ENCODE measurements at regions not wholly inside any gene's neighbourhood (a gene's known extent, or its start where the extent isn't known, plus 50 kb on each side); places are given as distances from the start of the nearest gene placed in this dataset.

DNA sequence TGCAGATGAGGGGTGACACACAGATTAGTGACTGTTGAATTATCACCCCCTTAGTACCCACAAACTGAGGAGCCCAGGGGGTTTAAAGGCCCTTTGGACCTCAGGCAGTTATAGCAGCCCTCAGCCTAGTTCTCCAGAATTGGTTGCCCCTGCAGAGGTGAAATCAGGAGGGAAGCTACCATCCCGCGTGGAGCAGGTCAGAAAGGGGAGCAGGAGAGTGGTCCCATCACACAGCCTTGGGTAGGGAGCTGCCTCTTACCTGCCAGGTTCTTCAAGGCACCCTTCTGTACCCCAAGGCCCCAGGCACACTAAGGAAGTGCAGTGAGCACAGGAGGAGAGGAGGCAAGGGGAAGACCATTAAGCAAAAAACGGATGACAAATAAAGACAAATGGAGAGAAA lies 121.2 kb upstream of the TNR start:
- no peak for DNase-seq

- no peak for DNase-seq
These were observed 120.8 kb upstream of the TNR start for GRCh38 chr1:175864183-175864582.

DNA sequence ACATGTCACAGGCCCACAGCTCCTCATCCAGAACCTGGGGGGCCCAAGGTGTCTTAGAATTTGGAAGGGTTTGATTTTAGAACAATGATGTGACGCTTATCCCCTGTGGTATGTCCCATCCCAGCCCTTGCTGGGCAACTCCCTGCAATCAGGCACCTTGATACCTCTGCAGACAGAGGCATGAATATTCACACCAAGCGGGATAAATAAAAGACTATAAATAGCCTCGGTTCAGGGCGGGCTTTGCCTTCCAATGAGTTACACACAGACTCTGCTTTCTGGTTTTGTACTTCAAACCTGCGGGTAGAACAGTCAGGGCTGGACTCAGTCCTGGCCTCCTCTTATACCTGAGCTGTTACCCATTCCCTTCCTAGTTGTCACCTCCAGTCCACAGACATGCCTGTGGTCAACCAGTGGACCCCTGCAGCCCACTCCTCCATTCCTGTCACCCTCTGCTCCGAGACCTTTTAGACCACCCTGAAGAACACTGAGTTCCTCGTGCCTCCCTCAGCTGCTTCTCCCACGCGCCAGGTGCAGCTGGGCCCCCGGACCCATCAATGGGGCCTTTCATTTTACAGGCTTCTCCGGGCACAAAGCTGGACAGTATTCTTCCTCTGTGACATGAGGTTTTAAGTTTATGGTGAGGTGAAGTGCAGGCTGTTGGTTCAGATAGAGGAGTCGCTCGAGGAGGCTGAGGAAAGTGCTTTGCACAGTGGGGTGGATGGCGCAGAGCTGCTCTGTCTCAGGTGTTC lies 120.1 kb upstream of the TNR start:
- DNase-seq = no peak

DNA sequence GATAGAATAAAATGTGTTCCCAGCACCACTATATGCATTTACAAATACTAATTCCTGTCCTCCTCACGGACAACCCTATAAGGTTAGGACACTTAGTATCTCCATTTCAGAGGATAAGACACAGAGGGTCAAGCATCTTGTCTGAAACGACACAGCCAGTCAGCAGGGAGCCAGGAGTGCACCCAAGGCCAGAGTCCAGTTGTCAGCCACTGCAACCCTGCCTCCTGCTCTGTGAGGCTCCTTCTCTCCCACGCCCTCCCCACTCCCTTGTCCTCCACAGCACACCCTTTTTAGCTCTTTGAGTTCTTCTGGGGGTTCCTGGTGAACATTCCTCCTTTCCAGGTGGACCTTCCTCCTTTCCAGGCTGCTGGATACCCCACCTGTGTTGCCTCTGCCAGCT lies 119.0 kb upstream of the TNR start:
- DNase-seq = no peak

DNA sequence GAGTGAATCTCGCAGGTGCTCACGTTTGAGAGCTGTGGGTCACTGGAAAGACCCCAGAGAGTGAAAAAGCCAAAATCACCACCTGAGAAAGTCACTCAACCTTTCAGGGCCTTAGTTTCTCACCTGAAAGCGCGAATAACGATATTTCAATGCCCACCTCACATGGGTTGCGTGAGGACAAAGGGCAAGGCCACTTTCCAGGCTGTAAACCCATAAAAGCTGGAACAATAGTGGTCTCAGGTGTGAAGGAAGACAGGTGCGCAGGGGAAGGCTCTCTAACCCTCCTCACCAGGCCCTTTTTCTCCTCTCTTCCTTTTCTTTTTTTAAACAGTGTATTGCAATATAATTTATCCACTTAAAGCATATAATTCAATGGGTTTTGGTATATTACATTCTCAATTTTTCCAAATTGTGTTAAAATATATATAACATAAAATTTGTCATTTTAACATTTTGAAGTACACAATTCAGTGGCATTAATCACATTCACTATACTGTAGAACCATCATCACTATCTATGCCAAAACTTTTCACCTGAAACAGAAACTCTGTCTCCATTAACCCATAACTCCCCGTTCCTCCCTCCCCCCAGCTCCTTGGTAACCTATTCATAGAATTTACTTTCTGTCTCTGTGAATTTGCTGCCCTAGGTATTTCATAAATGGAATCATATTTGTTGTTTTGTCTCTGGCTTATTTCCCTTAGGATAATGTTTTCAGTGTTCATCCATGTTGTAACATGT lies 118.4 kb upstream of the TNR start:
- DNase-seq = no peak

DNA sequence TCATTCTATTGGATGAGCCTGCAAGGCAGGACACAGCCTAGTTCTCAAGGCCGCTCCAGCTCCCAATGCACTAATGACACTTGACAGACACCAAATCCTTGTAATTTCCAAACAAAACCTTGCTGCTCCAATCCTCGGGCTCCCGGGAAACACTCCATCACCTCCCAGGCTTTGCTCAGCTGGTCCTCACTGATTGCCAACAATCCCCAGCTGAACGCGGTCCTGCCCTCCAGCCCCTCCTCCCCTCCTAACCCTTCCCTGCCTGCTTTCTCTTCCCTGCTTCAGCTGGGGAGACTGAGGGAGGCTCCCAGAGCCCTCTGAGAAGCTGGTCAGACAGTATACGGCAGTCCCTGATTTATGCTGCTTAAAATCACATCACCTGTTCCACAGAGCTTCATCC lies 114.4 kb upstream of the TNR start:
- no peak for DNase-seq

- no peak for DNase-seq
These were observed 110.3 kb upstream of the TNR start for GRCh38 chr1:175853681-175854080.

GRCh38 chr1:175851749-175852148 lies 108.4 kb upstream of the TNR start:
- DNase-seq = no peak

DNA sequence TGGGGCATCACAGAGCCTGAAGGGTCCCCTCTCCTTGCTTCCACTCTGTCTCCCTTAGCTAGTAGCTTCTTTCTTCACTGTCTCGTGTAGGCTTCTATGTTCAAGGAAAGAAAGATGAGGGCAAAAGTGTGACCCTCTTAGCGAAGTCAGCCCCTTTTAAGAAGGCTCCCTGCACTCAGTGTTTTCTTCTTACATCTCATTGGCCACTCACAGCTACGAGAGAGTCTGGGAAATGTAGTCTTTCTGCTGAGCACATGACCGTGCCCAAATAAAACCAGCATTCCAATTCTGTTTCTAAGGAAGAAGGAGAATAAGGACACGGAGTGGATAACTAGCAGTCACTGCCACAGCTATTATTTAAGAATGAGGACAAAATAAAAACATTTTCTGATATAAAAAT lies 104.9 kb upstream of the TNR start:
- DNase-seq = no peak

GRCh38 chr1:175845985-175846384 lies 102.6 kb upstream of the TNR start:
- DNase-seq = no peak

DNA sequence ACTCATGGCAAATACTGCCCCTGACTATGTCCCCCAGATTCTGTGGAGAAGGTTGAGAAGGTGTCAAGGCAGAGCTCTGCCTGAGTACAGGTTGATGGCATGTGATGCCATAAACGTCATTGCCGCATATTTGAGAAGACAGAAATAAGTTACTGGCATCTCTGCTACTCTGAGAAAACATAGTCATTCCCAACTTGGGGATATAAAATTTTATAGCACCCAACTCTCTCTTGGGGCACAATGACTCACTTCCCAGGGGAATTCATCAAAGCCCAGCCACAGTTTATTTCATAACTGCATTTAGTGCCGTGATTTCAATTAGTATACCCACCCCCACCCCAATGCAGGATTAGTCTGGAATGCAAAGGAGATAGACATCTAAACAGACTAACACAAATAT lies 101.9 kb upstream of the TNR start:
- no peak for DNase-seq

GRCh38 chr1:175844877-175845276 lies 101.5 kb upstream of the TNR start:
- no peak for DNase-seq

- DNase-seq = no peak
These were observed 99.2 kb upstream of the TNR start for GRCh38 chr1:175842550-175842949.

- DNase-seq = no peak
These were observed 98.4 kb upstream of the TNR start for GRCh38 chr1:175841738-175842187.

DNA sequence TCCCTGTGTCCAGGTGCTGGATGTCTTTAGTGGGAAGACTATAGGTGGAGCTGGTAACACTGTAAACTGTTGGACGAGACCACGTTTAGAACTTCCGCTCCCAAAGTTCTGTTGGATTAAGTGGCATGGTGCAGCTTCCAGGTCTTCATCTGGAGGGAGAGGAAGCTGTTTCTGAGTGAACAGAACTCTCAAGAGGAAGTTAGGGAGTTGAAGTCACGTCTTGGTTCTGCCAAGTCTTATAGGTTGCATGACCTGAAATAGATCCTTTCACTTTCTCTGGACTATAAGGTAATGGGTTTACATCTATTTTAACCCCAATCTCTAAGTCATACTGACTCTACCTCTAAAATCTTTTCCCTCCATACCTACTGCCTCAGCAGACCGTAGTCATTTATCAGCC lies 97.4 kb upstream of the TNR start:
- no peak for DNase-seq

DNA sequence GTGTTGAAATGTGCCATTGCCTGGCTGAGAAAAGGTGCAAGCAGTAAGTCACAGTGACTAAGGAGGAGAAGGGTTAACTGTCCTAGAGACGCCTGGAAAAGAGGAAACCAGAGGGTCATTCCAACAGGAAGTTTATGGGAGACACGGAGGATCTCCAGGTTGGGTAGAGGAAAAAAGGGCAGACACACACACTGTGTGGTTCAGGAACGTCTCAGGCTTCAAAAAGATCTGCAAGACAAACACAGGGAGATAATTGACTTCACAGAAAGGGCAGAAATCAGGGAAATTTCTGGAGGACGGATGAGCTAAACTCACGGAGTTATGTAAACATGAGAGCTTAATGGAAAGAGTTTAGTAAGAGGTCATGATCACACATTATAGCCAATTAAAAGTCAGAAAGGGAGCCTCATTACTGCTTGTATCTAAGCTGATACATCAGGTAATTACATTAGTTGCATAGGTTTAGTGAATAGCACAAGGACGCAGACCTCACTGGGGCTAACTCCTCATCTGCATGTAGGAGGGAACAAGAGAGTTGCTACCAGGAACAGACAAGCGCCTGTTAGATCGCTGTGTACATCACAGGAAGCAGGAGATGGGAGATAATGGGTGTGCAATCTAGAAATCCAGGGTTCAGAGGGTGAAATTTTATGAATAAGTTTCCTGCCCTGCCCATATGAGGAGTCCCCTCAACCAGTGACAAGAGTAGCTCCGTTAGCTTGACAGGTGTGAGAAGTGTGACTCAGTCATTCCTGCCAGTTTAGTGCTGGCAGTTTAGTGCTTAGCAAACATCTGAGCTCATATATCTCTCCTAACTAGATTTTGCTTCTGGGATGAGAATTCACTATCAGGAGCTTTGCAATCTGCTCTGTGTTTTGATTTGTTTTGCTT lies 96.6 kb upstream of the TNR start:
- DNase-seq = no peak

- DNase-seq = no peak
These were observed 91.2 kb upstream of the TNR start for GRCh38 chr1:175834597-175834996.

DNA sequence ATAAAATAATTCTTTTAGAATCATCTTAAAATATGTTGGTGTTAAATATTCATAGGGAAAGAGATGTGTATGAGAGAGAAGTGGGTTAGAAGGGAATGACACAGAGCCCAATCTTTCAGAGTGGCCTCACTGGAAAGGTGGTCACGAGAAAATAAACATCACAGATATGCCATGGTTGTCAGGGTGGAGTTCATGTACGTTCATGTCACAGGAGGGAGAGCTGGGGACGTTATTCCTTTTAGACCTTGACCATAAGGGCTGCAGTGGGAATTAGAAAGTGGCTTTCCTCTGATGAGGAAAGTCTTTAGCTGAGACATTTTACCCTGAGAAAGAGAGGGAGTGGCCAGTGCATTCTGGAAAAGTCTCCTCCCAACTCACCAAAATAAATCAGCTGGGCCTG lies 90.6 kb upstream of the TNR start:
- no peak for DNase-seq

DNA sequence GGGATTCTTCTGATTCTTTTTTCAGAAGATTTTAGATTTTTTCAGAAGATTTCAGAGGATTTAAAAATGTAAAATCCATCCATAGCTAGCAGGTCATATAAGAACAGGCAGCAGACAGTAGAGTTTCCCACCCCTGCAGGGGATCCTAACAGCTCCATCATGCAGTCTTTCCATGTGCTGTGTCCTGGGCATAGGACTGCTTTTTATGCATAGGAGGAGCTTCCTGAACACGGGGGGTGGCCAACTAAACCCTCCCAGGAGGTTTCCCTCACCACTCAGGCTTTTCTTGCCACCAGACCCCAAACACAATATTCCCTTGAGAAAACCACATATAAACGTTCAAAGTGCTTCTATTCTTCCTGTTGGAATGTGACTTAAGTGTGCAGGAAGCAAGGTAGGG lies 90.1 kb upstream of the TNR start:
- no peak for DNase-seq

GRCh38 chr1:175830500-175830899 lies 87.1 kb upstream of the TNR start:
- DNase-seq = no peak

DNA sequence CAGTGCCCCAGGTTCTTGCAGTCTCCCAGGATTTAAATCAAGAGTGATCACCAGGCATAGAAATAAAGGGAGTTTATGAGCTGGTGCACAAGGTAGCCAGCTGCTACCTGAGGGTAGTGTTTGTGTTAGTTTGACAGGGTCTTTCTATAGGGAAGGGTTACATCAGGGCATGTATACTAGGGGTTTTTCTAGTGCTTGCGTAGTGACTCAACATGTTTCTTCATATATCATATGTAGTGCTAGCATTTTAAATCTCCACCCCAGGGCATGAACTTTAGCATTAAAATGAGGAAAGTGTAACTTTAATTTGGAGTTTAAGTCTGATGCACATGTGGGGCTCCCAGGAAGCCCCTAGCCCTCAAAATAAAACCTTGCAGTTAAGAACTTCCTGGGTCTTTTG lies 86.5 kb upstream of the TNR start:
- no peak for DNase-seq

DNA sequence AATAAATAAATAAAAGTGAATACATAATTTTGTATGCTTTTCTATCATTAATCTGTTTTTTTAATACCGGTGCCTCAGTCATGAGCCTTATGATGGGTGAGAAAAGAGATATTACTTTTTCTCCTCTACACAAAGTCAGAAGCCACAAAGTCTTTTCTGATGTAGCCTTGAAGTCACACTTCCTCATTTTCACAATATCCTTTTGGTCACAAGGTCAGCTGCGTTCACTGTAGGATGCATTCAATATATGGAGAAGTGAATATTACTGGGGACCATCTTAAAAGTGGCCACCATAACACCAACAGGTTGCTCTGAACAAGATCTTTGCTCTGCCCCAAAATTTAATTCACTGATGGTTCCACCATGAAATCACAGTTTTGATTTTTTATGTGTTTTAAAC lies 83.3 kb upstream of the TNR start:
- no peak for DNase-seq

DNA sequence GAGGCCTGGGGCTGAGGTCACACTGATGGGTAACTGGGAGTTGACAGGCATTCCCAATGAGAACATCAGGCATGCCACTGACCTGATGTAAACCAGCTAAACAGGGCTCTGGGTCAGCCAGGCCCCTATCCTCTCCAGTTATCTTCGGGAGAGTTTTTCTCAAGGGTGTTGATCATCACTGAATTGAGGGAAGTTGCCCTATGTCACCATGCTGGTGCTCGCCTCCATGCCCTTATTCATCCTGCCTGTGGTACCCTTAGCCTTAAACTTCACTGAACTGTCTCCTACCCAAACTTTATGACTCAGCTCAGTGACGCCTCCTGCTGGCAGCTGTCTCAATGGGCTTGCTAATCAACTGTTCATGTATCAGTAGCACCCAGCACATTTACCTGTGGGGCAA lies 80.7 kb upstream of the TNR start:
- DNase-seq = no peak

- DNase-seq = no peak
These were observed 80.0 kb upstream of the TNR start for GRCh38 chr1:175823406-175823805.

Data from amniotic stem cell (primary cell).